Spleen (tissue), 7 donors: ENCODE measurements at regions not wholly inside any gene's neighbourhood (a gene's known extent, or its start where the extent isn't known, plus 50 kb on each side); places are given as distances from the start of the nearest gene placed in this dataset.

Experiments
- CTCF ChIP-seq, 11 experiments: fragments of 200-600 bp in 7 of 11; fragments of 450-650 bp in 4 of 11; sonication (generic) in 4 of 11; IDR thresholded peaks in 8 of 11; conservative IDR thresholded peaks in 3 of 11; 1 replicate in 7 of 11; 2 replicates in 4 of 11; pipeline versions ENCODE4 v1.4.0 to v1.8.0; 2016 to 2021; ENCODE audit warnings: antibody characterized with exemption in 11 of 11, inconsistent platforms in 4 of 11, mild to moderate bottlenecking in 1 of 11
- POLR2A ChIP-seq, 3 donors: fragments of 450-650 bp; IDR thresholded peaks; one replicate each; pipeline ENCODE4 v1.5.1; 2017; ENCODE audit warnings: antibody characterized with exemption in 3 of 3, mild to moderate bottlenecking in 1 of 3
- POLR2AphosphoS5 ChIP-seq, 3 donors: sonication (generic); formaldehyde crosslinking; IDR thresholded peaks; one replicate each; pipeline ENCODE4 v1.5.1; 2017; ENCODE audit warnings: antibody characterized with exemption in 3 of 3
- donor health status: DM: no; HTN: no; CAD: no; lungs with moderate emphysema.
- donor health status: DM: no; HTN: no; CAD: no.
- donor health status: DM: no; HTN: no; CAD: no.

- TF ChIP-seq CTCF (IDR thresholded peaks at IDR 0.05 in 8 of 11, conservative IDR thresholded peaks at IDR 0.05 in 3 of 11) (no peak), POLR2AphosphoS5 (IDR thresholded peaks at IDR 0.05) (no peak), POLR2A (IDR thresholded peaks at IDR 0.05) (no peak)
Observed at GRCh38 chr7:35405461-35405860, 151.6 kb upstream of the TBX20 start.
